ENCODE measurements at regions not wholly inside any gene's neighbourhood (a gene's known extent, or its start where the extent isn't known, plus 50 kb on each side); places are given as distances from the start of the nearest gene placed in this dataset.

DNA sequence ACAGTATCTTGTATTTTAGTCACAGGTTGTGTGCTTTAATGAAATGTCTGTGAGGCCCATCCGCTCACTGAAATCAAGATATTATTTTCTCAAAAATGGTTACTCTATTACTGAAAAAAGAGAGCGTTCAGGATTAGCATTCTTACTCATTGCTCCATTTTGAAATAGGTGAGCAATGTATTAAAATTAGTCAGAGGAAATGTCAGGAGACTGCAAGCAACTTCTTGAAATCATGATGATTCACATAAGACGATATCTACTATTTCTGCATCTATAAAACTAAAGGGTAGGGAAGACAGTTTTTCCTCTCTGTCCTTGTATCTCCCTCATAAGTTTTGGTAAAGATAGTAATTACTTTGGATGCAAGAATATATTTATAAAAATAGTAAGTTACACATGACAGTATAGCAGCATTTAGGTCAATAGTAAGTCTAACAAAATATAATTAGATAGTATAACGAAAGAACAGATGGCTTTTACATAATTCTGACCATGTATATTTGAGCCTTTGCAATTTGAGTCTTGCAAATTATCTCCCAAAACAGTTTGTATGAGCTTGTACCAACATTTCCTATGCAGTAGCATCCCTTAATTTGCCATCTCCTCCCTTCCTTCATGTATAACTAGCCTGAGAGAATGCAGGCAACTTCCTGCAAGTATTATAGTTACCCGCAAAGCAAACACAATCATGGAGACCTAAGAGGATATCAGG lies 937.8 kb downstream of the PCDH7 start:
- H3K36me3 Mint-ChIP-seq (ENCODE audit: unreplicated experiment): no peaks in the 10 kb centered on the region
- DNase-seq (ENCODE audit: extremely low spot score, unreplicated experiment): no peak
- no peaks in the 10 kb centered on the region for H3K27me3 Mint-ChIP-seq (ENCODE audit: unreplicated experiment)
- H3K4me3 Mint-ChIP-seq (ENCODE audit: unreplicated experiment): no peak overlapping the region
- H3K27ac Mint-ChIP-seq (ENCODE audit: unreplicated experiment): no peak overlapping the region
- TF ChIP-seq, protein P1, sequence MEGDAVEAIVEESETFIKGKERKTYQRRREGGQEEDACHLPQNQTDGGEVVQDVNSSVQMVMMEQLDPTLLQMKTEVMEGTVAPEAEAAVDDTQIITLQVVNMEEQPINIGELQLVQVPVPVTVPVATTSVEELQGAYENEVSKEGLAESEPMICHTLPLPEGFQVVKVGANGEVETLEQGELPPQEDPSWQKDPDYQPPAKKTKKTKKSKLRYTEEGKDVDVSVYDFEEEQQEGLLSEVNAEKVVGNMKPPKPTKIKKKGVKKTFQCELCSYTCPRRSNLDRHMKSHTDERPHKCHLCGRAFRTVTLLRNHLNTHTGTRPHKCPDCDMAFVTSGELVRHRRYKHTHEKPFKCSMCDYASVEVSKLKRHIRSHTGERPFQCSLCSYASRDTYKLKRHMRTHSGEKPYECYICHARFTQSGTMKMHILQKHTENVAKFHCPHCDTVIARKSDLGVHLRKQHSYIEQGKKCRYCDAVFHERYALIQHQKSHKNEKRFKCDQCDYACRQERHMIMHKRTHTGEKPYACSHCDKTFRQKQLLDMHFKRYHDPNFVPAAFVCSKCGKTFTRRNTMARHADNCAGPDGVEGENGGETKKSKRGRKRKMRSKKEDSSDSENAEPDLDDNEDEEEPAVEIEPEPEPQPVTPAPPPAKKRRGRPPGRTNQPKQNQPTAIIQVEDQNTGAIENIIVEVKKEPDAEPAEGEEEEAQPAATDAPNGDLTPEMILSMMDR (IDR thresholded peaks at IDR 0.05): no peak
- H3K4me1 Mint-ChIP-seq (ENCODE audit: unreplicated experiment): peaks cover 6% of the 10 kb centered on the region
- peaks cover 3% of the 10 kb centered on the region for H3K9me3 Mint-ChIP-seq (ENCODE audit: unreplicated experiment)

DNA sequence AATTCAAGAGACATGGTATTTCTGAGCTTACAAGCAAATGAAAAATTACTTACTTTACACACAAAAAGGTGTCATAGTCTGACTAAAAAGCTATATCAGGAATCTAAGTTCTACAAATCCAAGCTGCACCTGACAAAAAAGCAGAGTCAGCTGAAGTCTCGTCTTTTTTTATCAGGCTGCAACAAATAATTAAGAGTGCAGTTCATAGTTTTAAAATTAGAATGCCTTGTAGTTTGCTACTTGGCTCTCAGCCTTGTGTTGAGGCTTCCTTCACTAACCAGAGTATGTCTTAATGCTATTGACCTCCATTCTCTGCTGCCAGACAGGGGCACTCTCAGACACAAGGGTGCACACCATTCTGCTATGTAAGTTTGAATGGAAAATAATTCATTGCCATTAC lies 940.7 kb downstream of the PCDH7 start:
- no peaks in the 10 kb centered on the region for H3K4me1 Mint-ChIP-seq (ENCODE audit: unreplicated experiment)
- no peak overlapping the region for H3K27ac Mint-ChIP-seq (ENCODE audit: unreplicated experiment)
- no peaks in the 10 kb centered on the region for H3K36me3 Mint-ChIP-seq (ENCODE audit: unreplicated experiment)
- TF ChIP-seq, protein P1 (IDR thresholded peaks at IDR 0.05): no peak
- H3K9me3 Mint-ChIP-seq (ENCODE audit: unreplicated experiment): no peaks in the 10 kb centered on the region
- no peak overlapping the region for H3K4me3 Mint-ChIP-seq (ENCODE audit: unreplicated experiment)
- no peak for DNase-seq (ENCODE audit: extremely low spot score, unreplicated experiment)
- no peaks in the 10 kb centered on the region for H3K27me3 Mint-ChIP-seq (ENCODE audit: unreplicated experiment)

DNA sequence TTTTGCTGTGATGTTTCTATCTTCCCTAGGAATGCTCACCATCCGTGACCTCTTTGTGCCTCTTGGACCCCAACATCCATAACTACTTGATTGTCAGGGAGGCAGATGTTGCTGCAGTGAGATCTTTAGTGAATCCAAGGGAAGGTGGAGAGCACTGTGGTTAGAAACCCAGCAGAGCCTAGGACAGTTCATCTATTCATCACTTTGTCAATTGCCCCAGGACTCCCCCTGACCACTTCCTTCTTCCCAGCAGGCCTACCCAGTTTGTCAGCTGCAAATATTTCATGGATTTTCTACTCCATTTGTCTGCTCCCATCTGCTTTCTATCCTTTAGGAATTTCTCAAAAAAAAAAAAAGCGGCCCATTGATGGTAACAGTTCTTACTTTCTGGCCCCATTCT lies 942.8 kb downstream of the PCDH7 start:
- H3K36me3 Mint-ChIP-seq (ENCODE audit: unreplicated experiment): no peaks in the 10 kb centered on the region
- no peak overlapping the region for H3K4me3 Mint-ChIP-seq (ENCODE audit: unreplicated experiment)
- no peak overlapping the region for H3K27ac Mint-ChIP-seq (ENCODE audit: unreplicated experiment)
- H3K4me1 Mint-ChIP-seq (ENCODE audit: unreplicated experiment): no peaks in the 10 kb centered on the region
- DNase-seq (ENCODE audit: extremely low spot score, unreplicated experiment): no peak
- no peaks in the 10 kb centered on the region for H3K27me3 Mint-ChIP-seq (ENCODE audit: unreplicated experiment)
- no peaks in the 10 kb centered on the region for H3K9me3 Mint-ChIP-seq (ENCODE audit: unreplicated experiment)
- TF ChIP-seq, protein P1 (IDR thresholded peaks at IDR 0.05): no peak

DNA sequence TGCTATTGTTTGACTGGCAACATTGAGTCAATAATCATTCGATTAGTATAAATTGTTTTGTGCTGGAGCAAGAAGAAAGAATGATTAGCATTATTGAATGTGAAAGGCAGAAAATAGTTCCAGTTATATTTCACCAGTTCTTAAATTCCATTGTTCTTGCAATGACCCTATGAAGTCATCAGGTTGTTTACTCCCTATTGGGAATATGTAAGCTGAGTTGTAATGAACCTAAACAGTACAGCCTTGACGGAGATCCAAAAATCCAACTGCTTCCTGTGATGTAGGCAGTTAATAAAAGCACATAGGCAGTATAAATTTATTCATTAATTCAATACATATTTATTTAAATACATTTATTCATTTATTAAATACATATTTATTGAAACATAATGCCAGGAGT lies 947.5 kb downstream of the PCDH7 start:
- H3K27me3 Mint-ChIP-seq (ENCODE audit: unreplicated experiment): no peaks in the 10 kb centered on the region
- TF ChIP-seq, protein P1 (IDR thresholded peaks at IDR 0.05): no peak
- H3K4me1 Mint-ChIP-seq (ENCODE audit: unreplicated experiment): no peaks in the 10 kb centered on the region
- no peaks in the 10 kb centered on the region for H3K9me3 Mint-ChIP-seq (ENCODE audit: unreplicated experiment)
- no peaks in the 10 kb centered on the region for H3K36me3 Mint-ChIP-seq (ENCODE audit: unreplicated experiment)
- no peak for DNase-seq (ENCODE audit: extremely low spot score, unreplicated experiment)
- H3K4me3 Mint-ChIP-seq (ENCODE audit: unreplicated experiment): no peak overlapping the region
- H3K27ac Mint-ChIP-seq (ENCODE audit: unreplicated experiment): no peak overlapping the region

DNA sequence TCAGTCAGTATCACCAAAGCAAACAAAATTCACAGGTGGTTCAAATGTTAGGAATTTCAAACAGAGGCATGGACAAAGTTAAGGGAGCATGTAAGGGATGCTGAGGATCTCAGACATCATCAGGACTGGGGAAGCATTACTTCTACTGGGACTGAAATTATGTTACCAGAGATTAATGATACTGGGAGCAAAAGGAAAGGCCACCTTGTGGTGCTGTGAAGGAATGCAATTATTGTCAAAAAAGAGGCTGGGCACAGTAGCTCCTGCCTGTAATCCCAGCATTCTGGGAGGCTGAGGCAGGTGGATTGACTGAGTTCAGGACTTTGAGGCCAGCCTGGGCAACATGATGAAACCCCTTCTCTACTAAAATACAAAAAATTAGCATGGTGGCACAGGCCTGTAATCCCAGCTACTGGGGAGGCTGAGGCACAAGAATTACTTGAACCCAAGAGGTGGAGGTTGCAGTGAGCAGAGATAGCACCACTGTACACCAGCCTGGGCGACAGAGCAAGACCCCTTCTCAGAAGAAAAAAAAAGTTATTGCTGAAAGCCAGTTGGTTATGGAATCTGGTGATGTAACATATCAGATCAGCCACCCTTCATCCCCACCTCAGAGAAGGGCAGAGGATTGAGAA lies 954.3 kb downstream of the PCDH7 start:
- Mint-ChIP-seq H3K4me1 (ENCODE audit: unreplicated experiment) (no peaks in the 10 kb centered on the region), H3K9me3 (ENCODE audit: unreplicated experiment) (no peaks in the 10 kb centered on the region), H3K36me3 (ENCODE audit: unreplicated experiment) (no peaks in the 10 kb centered on the region), H3K4me3 (ENCODE audit: unreplicated experiment) (no peak overlapping the region), H3K27ac (ENCODE audit: unreplicated experiment) (no peak overlapping the region), H3K27me3 (ENCODE audit: unreplicated experiment) (no peaks in the 10 kb centered on the region)
- no peak for DNase-seq (ENCODE audit: extremely low spot score, unreplicated experiment)
- TF ChIP-seq, protein P1 (IDR thresholded peaks at IDR 0.05): peak; percentile 62
